ENCODE measurements at regions not wholly inside any gene's neighbourhood (a gene's known extent, or its start where the extent isn't known, plus 50 kb on each side); places are given as distances from the start of the nearest gene placed in this dataset.

DNA sequence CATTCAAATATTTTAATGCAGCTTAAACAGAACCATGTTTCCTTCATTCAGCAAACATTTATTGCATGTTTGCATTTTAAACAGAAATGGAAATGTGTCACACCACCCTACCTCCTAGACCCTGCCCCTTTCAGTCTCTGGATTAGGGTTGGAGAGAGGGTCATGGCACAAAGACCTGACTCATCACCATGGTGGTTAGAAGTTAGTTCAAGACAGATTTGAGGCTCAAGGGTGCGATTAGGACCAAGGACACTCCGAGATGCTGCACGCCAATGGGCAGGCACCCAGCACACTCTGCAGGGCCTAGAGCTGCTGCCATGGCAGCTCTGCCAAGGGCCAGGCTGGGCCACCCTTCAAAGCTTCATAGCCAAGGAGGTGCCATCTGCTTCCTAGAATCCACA lies 86.9 kb downstream of the NAV1 start (continued):
- TF ChIP-seq, protein P1, sequence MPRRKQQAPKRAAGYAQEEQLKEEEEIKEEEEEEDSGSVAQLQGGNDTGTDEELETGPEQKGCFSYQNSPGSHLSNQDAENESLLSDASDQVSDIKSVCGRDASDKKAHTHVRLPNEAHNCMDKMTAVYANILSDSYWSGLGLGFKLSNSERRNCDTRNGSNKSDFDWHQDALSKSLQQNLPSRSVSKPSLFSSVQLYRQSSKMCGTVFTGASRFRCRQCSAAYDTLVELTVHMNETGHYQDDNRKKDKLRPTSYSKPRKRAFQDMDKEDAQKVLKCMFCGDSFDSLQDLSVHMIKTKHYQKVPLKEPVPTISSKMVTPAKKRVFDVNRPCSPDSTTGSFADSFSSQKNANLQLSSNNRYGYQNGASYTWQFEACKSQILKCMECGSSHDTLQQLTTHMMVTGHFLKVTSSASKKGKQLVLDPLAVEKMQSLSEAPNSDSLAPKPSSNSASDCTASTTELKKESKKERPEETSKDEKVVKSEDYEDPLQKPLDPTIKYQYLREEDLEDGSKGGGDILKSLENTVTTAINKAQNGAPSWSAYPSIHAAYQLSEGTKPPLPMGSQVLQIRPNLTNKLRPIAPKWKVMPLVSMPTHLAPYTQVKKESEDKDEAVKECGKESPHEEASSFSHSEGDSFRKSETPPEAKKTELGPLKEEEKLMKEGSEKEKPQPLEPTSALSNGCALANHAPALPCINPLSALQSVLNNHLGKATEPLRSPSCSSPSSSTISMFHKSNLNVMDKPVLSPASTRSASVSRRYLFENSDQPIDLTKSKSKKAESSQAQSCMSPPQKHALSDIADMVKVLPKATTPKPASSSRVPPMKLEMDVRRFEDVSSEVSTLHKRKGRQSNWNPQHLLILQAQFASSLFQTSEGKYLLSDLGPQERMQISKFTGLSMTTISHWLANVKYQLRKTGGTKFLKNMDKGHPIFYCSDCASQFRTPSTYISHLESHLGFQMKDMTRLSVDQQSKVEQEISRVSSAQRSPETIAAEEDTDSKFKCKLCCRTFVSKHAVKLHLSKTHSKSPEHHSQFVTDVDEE (CRISPR knock-in tag; IDR thresholded peaks at IDR 0.05), result no peak

DNA sequence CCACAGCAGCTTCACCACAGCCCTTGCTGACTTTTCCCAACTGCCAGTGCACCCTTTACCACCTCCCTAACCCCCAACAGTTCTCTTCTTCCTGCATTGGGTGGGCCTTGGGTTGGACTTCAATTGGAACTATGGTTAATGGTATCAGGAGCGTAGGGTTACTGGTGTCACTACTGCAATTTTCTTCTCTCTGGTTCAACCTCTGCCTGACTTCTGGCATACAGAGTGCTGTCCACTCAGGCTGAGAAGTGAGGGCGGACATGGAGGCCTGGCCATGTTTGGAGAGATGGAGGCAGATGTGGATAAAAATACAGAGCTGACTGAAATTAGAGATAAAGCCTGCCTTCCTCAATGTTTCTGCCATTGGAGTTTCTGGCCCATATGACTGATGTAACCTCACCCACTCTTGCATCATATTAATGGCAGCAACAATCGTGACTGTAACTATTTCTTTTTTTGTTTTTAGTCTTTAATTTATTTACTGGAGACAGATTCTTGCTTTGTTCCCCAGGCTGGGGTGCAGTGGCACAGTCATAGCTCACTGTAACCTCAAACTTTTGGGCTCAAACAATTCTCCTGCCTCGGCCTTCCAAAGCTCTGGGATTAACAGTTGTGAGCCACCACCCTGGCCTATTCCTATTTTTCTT lies 87.8 kb downstream of the NAV1 start:
- no peak for ATAC-seq
- TF ChIP-seq SNAI2 (CRISPR knock-in tag; IDR thresholded peaks at IDR 0.05) (no peak), ZFP30 (CRISPR knock-in tag; IDR thresholded peaks at IDR 0.05) (no peak), ZNF8 (CRISPR knock-in tag; IDR thresholded peaks at IDR 0.05) (no peak), GLIS3 (CRISPR knock-in tag; IDR thresholded peaks at IDR 0.05) (no peak), TCF4 (CRISPR knock-in tag; IDR thresholded peaks at IDR 0.05; ENCODE audit: borderline replicate concordance) (no peak), ARNTL (CRISPR knock-in tag; IDR thresholded peaks at IDR 0.05; ENCODE audit: borderline replicate concordance, low read depth) (no peak), ISL1 (CRISPR knock-in tag; IDR thresholded peaks at IDR 0.05) (no peak), TOX (CRISPR knock-in tag; IDR thresholded peaks at IDR 0.05; ENCODE audit: borderline replicate concordance) (no peak), PPARA (CRISPR knock-in tag; IDR thresholded peaks at IDR 0.05; ENCODE audit: borderline replicate concordance) (no peak), ZC3H10 (CRISPR knock-in tag; IDR thresholded peaks at IDR 0.05) (no peak), ZFP3 (CRISPR knock-in tag; IDR thresholded peaks at IDR 0.05) (no peak), ESRRG (CRISPR knock-in tag; IDR thresholded peaks at IDR 0.05) (no peak), ZNF565 (CRISPR knock-in tag; conservative IDR thresholded peaks at IDR 0.05; ENCODE audit: low read depth) (no peak)
- TF ChIP-seq, protein P1 (CRISPR knock-in tag; IDR thresholded peaks at IDR 0.05), result no peak
- TF ChIP-seq, protein P2, sequence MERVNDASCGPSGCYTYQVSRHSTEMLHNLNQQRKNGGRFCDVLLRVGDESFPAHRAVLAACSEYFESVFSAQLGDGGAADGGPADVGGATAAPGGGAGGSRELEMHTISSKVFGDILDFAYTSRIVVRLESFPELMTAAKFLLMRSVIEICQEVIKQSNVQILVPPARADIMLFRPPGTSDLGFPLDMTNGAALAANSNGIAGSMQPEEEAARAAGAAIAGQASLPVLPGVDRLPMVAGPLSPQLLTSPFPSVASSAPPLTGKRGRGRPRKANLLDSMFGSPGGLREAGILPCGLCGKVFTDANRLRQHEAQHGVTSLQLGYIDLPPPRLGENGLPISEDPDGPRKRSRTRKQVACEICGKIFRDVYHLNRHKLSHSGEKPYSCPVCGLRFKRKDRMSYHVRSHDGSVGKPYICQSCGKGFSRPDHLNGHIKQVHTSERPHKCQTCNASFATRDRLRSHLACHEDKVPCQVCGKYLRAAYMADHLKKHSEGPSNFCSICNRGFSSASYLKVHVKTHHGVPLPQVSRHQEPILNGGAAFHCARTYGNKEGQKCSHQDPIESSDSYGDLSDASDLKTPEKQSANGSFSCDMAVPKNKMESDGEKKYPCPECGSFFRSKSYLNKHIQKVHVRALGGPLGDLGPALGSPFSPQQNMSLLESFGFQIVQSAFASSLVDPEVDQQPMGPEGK (CRISPR knock-in tag; IDR thresholded peaks at IDR 0.05; ENCODE audit: borderline replicate concordance), result no peak

DNA sequence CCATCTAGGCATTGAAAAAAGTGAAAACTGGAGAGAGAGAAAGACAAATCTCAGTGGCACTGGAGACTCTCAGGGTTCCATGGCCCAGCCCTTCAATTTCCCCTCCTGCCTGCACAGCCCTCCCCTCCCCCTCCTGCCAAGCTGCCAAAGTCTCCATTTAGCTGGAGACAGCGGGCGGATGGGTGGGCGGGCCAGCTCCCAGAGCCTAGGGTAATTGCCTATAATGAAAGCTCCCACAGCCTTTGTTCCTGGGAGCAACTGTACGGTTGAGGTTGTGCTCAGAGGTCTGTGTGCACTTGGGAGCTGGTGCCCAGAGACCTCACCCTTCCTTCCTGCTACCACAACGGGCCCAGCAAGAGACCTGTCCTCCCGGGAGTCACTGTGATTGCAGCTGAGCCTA lies 89.6 kb downstream of the NAV1 start:
- TF ChIP-seq ZFP3 (CRISPR knock-in tag; IDR thresholded peaks at IDR 0.05), result no peak
- no peak for TF ChIP-seq SNAI2 (CRISPR knock-in tag; IDR thresholded peaks at IDR 0.05)
- TF ChIP-seq ZNF8 (CRISPR knock-in tag; IDR thresholded peaks at IDR 0.05), result no peak

DNA sequence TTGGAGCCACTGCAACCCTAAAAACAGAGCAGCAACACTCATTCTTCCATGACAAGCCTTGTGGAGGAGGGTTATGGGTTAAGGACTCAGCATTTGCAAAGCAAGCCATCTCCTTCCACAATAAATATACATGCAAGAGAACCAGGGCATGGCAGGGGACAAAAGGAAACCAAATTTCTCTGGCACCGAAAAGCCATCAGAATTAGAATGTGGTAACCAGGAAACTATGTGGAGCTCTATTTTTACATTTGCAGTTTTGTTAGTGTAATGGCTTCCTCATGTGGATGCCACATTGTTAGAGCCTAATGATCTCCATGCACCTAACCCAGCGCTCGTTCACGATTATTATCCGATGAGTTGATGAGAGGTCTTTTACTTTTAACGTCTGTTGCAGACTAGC lies 91.7 kb downstream of the NAV1 start:
- ATAC-seq, result no peak; the same call in 2 of the 3 replicates
- TF ChIP-seq ZNF70 (CRISPR knock-in tag; IDR thresholded peaks at IDR 0.05), result no peak
- no peak for TF ChIP-seq ZNF565 (CRISPR knock-in tag; conservative IDR thresholded peaks at IDR 0.05; ENCODE audit: low read depth)
- TF ChIP-seq TCF4 (CRISPR knock-in tag; IDR thresholded peaks at IDR 0.05; ENCODE audit: borderline replicate concordance), result no peak
- TF ChIP-seq ISL1 (CRISPR knock-in tag; IDR thresholded peaks at IDR 0.05), result no peak
- no peak for TF ChIP-seq RARB (CRISPR knock-in tag; IDR thresholded peaks at IDR 0.05)

More for the DNA sequence above, 89.6 kb downstream of the NAV1 start:
- no peak for ATAC-seq

DNA sequence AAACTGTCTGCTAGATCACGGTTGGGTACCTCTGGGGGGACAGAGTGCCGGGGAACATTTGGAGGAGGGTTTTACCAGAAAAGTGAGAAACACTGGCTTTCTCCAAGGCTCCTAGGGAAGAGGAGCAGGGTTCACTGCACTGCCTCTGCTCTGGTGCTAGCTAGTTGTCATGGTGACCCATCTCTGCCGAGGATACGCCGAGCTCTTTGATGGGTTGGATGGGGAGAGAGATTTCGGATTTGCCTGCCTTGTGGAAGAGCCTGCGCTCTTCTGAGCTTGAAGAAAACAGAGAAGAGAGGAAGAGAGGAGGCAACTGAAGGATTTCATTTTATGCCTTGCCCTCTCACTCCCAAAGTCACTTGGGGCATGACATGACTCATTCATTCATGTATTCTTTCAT lies 92.1 kb downstream of the NAV1 start:
- ATAC-seq, result no peak
- TF ChIP-seq OSR1 (CRISPR knock-in tag; IDR thresholded peaks at IDR 0.05), result no peak
- TF ChIP-seq, protein P3, sequence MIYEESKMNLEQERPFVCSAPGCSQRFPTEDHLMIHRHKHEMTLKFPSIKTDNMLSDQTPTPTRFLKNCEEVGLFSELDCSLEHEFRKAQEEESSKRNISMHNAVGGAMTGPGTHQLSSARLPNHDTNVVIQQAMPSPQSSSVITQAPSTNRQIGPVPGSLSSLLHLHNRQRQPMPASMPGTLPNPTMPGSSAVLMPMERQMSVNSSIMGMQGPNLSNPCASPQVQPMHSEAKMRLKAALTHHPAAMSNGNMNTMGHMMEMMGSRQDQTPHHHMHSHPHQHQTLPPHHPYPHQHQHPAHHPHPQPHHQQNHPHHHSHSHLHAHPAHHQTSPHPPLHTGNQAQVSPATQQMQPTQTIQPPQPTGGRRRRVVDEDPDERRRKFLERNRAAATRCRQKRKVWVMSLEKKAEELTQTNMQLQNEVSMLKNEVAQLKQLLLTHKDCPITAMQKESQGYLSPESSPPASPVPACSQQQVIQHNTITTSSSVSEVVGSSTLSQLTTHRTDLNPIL (CRISPR knock-in tag; IDR thresholded peaks at IDR 0.05; ENCODE audit: low read depth), result no peak
- no peak for TF ChIP-seq ZNF8 (CRISPR knock-in tag; IDR thresholded peaks at IDR 0.05)
- TF ChIP-seq TCF4 (CRISPR knock-in tag; IDR thresholded peaks at IDR 0.05; ENCODE audit: borderline replicate concordance), result no peak
- TF ChIP-seq ESRRG (CRISPR knock-in tag; IDR thresholded peaks at IDR 0.05), result no peak
- TF ChIP-seq, protein P1 (CRISPR knock-in tag; IDR thresholded peaks at IDR 0.05), result no peak
- TF ChIP-seq ISL1 (CRISPR knock-in tag; IDR thresholded peaks at IDR 0.05), result no peak
- no peak for TF ChIP-seq ZNF70 (CRISPR knock-in tag; IDR thresholded peaks at IDR 0.05)
- TF ChIP-seq TOX (CRISPR knock-in tag; IDR thresholded peaks at IDR 0.05; ENCODE audit: borderline replicate concordance), result no peak
- TF ChIP-seq, protein P4, sequence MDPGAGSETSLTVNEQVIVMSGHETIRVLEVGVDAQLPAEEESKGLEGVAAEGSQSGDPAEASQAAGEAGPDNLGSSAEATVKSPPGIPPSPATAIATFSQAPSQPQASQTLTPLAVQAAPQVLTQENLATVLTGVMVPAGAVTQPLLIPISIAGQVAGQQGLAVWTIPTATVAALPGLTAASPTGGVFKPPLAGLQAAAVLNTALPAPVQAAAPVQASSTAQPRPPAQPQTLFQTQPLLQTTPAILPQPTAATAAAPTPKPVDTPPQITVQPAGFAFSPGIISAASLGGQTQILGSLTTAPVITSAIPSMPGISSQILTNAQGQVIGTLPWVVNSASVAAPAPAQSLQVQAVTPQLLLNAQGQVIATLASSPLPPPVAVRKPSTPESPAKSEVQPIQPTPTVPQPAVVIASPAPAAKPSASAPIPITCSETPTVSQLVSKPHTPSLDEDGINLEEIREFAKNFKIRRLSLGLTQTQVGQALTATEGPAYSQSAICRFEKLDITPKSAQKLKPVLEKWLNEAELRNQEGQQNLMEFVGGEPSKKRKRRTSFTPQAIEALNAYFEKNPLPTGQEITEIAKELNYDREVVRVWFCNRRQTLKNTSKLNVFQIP (CRISPR knock-in tag; IDR thresholded peaks at IDR 0.05; ENCODE audit: borderline replicate concordance, low read depth), result no peak
